Renal cortical epithelial cell (primary cell): ENCODE measurements at regions not wholly inside any gene's neighbourhood (a gene's known extent, or its start where the extent isn't known, plus 50 kb on each side); places are given as distances from the start of the nearest gene placed in this dataset.
"Not testable (repeated sequence)": the region's sequence is repeated elsewhere in the genome, so short reads cannot be mapped to it uniquely, and the experiment has no call there.

ENCODE experiments used
- DNase-seq: peaks from one replicate; pipeline ENCODE4 v3.0.0-alpha.2; 2011; ENCODE audit warnings: low read depth

DNA sequence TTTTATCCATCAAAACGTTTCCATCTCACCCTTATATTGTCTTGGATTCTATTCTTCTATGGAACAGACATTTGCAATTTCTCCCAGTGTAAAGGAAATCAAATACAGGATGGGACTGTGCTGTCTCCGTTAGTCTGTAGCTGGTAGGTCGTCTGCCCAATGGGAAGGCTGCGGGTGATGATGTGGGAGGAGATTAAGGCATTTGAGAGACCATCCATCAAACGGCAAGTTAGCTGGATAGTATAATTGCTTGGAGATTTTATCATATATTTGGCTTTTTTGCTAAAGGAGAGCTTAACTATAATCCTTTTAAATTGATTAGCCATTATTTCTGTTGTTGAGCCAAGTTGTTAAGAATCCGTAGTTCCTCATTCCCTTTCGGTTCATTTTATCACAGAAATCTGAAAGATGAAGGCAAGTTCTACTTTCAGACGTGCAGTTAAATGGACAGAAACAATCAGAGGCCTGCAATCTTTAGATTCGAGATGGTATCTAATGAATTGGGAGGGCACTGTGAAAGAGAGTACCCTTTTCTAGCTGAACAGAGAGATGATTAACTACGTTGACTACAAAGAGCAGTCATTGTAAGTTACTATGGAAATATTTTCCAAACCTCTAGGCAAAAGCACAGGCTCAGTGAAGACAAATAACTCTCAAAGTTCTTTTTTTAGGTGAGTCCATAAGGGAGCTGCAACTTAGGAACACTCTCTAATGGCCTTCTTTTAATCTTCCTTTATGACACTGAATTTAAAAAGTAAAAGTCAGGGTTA lies 253.3 kb upstream of the KIAA1217 start:
- no peak for DNase-seq

DNA sequence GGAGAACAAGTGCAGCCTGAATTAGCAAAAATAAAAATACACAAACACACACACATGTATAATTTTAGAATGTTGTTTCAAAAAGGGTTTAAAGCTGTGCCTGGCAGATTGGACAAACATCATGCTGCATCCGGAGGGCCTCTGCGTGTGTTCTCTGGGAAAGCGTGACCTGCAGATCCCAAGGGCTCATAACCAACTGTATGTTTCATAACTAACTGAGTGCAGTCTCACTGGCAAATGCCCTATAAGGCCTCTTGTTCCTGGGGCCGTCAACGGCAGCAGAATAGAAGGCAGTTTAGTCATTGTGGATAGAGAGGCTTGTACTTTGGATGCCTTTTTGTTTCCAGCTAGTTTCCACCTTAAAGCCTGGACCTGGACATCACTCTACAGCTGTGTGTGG lies 243.8 kb upstream of the KIAA1217 start:
- DNase-seq: no peak

DNA sequence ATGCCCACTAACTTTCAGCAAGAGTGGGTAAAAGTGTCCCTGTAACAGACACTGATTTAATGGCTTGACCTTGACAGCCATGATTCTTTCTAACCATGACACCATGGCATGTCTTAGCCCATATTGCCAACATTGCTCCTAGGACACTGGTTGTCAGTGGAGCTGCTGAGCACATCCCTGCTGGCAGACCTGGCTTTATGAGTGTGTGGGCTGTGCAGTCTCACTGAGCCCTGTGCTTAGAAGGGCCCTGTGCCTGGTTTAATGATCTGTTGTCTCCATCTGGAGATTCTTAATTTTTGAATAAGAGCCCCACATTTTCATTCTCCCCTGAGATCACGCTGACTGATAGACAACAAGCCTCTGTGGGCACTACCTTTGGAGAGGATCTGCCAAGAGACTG lies 243.1 kb upstream of the KIAA1217 start:
- no peak for DNase-seq

DNA sequence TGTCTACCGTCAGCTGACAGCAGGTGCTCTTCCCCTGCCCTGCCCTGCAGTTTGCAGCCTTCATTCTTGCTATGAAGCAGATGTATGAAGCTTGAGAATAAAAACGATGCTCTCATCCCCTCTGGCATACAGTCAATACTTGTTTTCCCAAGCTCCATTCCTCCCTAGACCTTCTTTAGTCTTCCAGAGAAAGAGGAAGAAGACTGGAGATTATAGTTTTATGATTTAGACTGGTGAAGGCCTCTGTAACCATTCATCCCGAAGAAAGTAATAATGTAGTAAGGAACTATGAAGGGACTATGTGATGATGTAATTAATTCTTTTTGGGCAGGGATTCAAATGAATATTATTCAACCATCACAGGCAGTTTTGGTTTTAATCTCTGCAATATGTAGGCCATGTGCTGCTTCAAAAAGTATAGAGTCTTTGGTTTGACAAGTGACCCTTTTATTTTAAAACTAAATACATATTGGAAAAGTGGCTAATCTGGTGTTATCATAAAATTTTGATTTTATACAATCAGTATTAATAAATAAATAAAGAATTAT lies 242.4 kb upstream of the KIAA1217 start:
- no peak for DNase-seq

DNA sequence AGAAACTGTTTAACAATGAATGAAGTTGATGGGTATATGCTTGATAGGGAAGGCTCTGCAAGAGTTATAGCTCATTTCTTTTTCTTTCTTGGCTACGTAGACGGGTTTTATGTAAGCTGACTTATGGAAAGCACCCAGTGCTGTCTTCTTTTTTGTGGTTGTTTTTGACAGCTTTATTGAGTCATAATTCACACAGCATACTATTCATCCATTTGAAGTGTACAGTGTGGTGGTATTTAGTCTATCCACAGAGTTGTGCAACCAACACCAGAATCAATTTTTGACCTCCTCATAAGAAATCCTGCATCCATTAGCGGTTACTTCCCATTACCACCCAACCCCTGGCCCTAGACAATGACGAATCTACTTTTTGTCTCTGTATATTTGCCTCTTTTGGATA lies 240.6 kb upstream of the KIAA1217 start:
- no peak for DNase-seq

GRCh38 chr10:23974746-23975272 lies 234.1 kb upstream of the KIAA1217 start:
- DNase-seq: peak; percentile 21

- DNase-seq: peak; percentile 66
Observed at GRCh38 chr10:23975431-23975830, 233.5 kb upstream of the KIAA1217 start.

- DNase-seq: no peak
Observed at GRCh38 chr10:23976275-23976674, 232.7 kb upstream of the KIAA1217 start.

DNA sequence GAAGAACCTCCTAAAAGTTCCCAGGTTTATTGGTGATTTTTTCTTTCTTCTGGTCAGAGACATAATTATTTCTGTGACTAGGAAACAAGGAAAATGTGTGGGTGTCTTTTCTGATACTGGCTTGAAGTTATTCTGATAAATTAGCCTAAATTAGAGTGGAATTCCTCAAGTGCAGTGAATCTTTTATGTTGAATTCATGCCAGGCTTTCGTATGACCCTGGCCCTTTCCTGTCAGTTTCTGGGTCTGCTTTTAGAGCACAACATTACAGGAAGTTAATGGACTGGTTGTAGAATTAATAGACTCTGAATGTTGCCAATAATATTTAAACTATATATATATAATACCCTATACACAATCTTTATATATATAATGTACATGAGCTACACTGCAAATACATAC lies 230.6 kb upstream of the KIAA1217 start:
- no peak for DNase-seq

- DNase-seq: peak; percentile 11
Observed at GRCh38 chr10:23980094-23980493, 228.8 kb upstream of the KIAA1217 start.

GRCh38 chr10:23981520-23982309 lies 227.2 kb upstream of the KIAA1217 start:
- no peak for DNase-seq

DNA sequence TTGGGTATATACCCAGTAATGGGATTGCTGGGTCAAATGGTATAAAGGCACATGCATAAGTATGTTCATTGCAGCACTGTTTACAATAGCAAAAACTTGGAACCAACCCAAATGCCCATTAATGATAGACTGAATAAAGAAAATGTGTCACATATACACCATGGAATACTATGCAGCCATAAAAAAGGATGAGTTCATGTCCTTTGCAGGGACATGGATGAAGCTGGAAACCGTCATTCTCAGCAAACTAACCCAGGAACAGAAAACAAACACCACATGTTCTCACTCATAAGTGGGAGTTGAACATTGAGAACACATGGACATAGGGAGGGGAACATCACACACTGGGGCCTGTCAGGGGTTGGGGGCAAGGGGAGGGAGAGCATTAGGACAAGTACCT lies 224.5 kb upstream of the KIAA1217 start:
- not testable (repeated sequence) for DNase-seq

DNA sequence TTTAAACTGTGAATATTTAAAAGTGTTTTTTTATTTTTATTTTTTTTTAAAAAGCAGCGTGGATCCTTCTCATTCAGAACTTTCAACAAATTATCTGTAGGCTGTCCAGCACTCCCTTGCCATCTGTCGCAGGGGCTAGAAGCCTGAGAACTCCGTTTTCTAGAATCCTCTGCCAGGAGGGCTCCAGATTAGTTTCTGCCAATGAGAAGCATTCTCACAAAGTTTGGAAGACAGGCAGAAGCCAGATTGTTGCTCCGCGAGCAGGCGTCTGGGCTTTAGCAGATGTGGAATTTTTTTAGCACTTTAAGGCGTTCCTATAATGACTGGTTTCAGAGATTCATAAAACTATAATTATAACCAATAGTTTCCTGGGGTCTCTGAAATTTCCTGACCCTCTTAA lies 220.9 kb upstream of the KIAA1217 start:
- no peak for DNase-seq

DNA sequence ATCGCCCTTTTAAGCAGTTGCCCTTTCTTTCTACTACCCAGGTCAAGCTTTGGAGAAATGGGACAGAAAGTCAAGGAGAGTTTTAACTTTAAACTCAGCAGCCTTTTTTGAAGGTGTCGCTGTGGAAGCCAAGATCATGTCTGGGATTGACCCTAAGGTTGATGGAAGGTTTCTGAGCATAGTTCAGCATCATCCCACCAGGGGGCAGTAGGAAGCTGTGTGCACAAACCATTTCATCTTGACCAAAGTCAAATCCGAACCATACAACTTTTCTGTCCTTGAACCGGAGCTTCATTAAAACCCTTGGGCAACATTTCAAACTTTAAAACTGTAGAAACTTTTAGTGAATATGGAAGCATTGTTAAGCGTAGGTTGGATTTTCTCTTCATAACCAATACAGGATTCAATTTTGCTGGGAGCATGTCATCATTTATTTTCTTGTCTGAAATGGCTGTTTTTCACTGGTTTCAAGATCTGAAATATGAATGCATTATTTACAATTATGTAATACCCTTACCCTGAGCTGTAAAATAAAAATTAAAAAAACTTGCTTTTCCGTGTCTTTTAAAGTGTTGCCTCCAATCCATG lies 214.4 kb upstream of the KIAA1217 start:
- peak; percentile 55 for DNase-seq

DNA sequence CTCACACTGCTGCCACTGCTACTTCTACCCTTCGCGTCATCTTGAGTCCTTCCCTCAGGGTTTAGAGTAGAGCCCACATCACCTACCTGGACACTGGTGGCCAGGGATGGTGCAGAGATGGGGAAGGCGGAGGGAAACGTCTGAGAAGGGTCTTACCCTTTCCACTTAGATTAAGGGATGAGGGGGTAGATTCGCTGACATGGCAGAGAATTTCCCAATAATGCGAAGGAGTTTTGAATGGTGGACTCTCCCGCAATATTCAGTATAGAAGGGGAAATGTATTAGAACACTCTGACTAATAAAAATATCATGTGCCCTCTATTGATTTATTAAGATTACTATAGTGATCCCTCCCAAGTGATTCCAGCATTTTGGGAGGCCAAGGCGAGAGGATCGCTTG lies 209.5 kb upstream of the KIAA1217 start:
- DNase-seq: no peak

- no peak for DNase-seq
Observed at GRCh38 chr10:24000271-24000813, 208.6 kb upstream of the KIAA1217 start.

DNA sequence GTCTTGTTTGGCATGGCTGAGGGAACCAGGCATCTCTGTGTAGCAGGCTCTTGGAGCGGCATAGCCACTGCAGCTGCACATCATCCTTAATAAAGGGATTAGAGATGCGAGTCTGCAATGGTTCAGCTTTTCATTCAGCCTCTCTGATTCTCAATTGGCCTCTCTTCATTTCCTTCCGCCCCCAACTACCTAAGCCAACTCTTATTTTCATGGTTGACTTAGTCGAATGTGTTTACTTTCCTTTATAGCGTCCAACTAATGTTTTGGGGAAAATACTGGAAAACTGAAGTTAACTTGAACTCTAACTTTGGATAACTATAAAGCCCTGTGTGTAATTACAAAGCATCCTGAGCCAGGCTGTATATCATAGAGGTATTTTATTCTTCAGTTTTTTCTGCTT lies 202.2 kb upstream of the KIAA1217 start:
- DNase-seq: no peak

GRCh38 chr10:24007359-24007758 lies 201.6 kb upstream of the KIAA1217 start:
- no peak for DNase-seq

DNA sequence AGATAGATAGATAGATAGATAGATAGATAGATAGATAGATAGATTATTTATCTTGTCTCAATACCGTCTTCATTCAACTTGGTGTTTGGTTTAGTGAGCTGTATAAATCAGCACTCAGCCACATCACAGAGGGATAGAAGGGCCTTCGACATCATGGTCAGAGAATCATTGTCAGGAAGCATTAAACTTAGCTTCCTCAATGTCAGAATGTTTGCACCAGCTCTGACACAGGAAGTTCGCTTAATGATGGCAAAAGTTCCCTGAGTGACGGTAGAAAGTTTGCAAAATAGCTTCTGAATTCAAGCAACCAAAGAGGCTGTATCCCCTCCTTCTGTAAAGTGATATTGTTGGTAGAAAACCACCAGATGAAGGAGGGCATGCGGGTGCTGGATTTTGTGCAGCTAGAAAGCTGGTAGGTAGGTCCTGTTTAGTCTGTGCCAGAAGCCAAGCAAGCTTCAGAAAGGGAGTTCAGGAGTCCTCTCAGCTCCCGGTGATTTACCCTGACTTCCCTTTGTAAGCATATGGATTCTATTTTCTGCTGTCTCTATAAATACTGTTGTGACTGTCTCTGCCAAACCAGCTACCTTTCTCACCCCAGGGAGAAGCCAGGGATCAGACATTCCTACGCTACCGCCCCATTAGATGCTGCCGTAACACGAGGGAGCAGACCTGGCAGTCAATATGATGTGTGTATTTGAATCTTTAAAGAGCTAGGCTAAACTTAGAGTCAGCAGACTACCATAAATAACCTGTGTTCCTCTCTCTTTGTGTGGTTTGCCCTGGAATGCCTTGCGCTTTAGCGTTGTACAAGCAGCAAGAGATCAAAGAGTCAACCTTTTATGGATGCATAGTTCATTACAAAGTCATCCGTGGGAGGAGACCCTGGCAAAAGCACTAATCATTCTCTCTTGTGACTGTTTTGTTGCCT lies 200.5 kb upstream of the KIAA1217 start:
- DNase-seq: peak; percentile 96

GRCh38 chr10:24009115-24009514 lies 199.8 kb upstream of the KIAA1217 start:
- DNase-seq: no peak

DNA sequence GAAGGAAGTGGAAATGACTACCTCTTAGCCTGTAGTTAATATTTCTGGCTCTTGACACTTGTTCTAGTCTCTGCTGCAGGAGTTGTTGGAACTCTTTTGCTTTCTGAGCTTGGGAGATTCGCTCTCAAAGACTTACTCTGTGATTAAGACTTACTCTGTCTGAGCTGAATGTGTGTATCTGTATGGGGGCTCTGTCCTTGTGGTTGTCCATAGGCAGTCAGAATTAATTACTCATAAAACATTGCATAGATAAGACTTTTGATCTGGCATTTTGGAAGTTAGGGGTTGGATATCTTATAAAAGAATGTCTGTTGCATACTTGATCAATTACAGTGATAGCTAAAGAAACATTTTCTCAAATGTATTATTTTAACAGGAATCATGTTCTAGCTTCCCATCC lies 199.2 kb upstream of the KIAA1217 start:
- no peak for DNase-seq
